NCI-H510A treated with DMSO at 0.1 percent for 48 hours (cell line): ENCODE measurements at regions not wholly inside any gene's neighbourhood (a gene's known extent, or its start where the extent isn't known, plus 50 kb on each side); places are given as distances from the start of the nearest gene placed in this dataset.

ENCODE experiments used
- DNase-seq: peaks from one replicate; lab custom pipeline; 2025; lab: John Stamatoyannopoulos, UW

GRCh38 chr12:115758877-115759620 is 518.4 kb downstream of the MED13L start:
- DNase-seq, result no peak

- no peak for DNase-seq
These were observed 519.3 kb downstream of the MED13L start for GRCh38 chr12:115758183-115758582.

GRCh38 chr12:115756804-115757203 is 520.7 kb downstream of the MED13L start:
- DNase-seq, result no peak

GRCh38 chr12:115756271-115756670 is 521.2 kb downstream of the MED13L start:
- no peak for DNase-seq

GRCh38 chr12:115755725-115756085 is 521.8 kb downstream of the MED13L start:
- DNase-seq, result no peak

- no peak for DNase-seq
These were observed 522.3 kb downstream of the MED13L start for GRCh38 chr12:115755061-115755724.

GRCh38 chr12:115752913-115753726 is 524.4 kb downstream of the MED13L start:
- DNase-seq, result peak; percentile 87

- DNase-seq, result no peak
These were observed 525.3 kb downstream of the MED13L start for GRCh38 chr12:115752156-115752555.

GRCh38 chr12:115750340-115750739 is 527.2 kb downstream of the MED13L start:
- DNase-seq, result no peak

GRCh38 chr12:115749071-115749841 is 528.2 kb downstream of the MED13L start:
- no peak for DNase-seq

GRCh38 chr12:115740586-115741155 is 536.8 kb downstream of the MED13L start:
- peak; percentile 48 for DNase-seq

GRCh38 chr12:115737895-115738294 is 539.6 kb downstream of the MED13L start:
- DNase-seq, result no peak

- DNase-seq, result no peak
These were observed 541.1 kb downstream of the MED13L start for GRCh38 chr12:115736360-115736759.

- DNase-seq, result no peak
These were observed 546.4 kb downstream of the MED13L start for GRCh38 chr12:115730975-115731541.

- no peak for DNase-seq
These were observed 550.8 kb downstream of the MED13L start for GRCh38 chr12:115726691-115727090.

GRCh38 chr12:115722181-115722580 is 555.3 kb downstream of the MED13L start:
- peak; percentile 25 for DNase-seq

- no peak for DNase-seq
These were observed 560.9 kb downstream of the MED13L start for GRCh38 chr12:115716551-115716950.

GRCh38 chr12:115712676-115713075 is 564.8 kb downstream of the MED13L start:
- no peak for DNase-seq

- DNase-seq, result no peak
These were observed 567.4 kb downstream of the MED13L start for GRCh38 chr12:115710104-115710564.

GRCh38 chr12:115709540-115710011 is 567.9 kb downstream of the MED13L start:
- DNase-seq, result no peak

GRCh38 chr12:115708801-115709200 is 568.7 kb downstream of the MED13L start:
- DNase-seq, result no peak
